Fibroblast of lung (primary cell): ENCODE measurements at regions not wholly inside any gene's neighbourhood (a gene's known extent, or its start where the extent isn't known, plus 50 kb on each side); places are given as distances from the start of the nearest gene placed in this dataset.

Experiments
- EZH2 ChIP-seq: IDR thresholded peaks from 2 replicates; pipeline ENCODE4 v1.5.1; 2012; ENCODE audit warnings: low read length, control low read depth, mild to moderate bottlenecking; ENCODE audit errors: missing control alignments
- TF ChIP-seq, protein P1 (sequence below), 2 donors: IDR thresholded peaks in 1 of 2; conservative IDR thresholded peaks in 1 of 2; 1 replicate in 1 of 2; 2 replicates in 1 of 2; pipeline ENCODE4 v1.5.1; 2011 to 2012; ENCODE audit warnings: low read length in 2 of 2, control low read depth in 1 of 2, inconsistent platforms in 1 of 2, low read depth in 1 of 2, mild to moderate bottlenecking in 1 of 2

DNA sequence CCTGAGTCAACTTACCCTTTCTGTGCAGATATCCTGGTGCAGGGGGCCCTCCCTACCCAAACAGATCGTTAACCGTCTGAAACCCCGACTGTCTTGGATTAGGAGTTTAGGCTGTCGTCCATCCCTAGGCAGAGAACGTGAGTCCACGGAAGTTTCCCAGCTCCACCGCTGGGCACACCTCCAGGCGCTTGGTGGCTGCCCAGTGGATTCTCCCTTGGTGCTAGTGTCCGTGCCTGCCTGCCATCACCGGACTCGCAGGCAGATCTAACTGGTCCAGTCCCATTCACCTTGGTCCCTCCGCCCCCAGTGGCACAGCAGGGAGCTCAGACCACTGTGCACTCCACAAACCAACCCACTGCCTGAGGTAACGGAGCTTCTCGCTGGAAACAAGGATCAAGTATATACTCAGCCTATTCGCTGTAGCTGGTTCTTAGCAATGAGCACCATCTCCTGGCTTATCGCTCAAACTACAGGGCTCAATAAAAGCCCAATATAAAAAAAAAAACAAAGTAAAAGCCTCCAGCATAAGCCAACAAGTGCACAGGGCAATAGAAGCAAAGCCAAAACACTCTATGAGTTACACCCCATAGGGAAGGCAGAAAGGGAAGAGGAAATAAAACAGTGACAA, 79.5 kb upstream of the USP9Y start:
- TF ChIP-seq, protein P1, sequence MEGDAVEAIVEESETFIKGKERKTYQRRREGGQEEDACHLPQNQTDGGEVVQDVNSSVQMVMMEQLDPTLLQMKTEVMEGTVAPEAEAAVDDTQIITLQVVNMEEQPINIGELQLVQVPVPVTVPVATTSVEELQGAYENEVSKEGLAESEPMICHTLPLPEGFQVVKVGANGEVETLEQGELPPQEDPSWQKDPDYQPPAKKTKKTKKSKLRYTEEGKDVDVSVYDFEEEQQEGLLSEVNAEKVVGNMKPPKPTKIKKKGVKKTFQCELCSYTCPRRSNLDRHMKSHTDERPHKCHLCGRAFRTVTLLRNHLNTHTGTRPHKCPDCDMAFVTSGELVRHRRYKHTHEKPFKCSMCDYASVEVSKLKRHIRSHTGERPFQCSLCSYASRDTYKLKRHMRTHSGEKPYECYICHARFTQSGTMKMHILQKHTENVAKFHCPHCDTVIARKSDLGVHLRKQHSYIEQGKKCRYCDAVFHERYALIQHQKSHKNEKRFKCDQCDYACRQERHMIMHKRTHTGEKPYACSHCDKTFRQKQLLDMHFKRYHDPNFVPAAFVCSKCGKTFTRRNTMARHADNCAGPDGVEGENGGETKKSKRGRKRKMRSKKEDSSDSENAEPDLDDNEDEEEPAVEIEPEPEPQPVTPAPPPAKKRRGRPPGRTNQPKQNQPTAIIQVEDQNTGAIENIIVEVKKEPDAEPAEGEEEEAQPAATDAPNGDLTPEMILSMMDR (conservative IDR thresholded peaks at IDR 0.05 in 1 of 2, IDR thresholded peaks at IDR 0.05 in 1 of 2; ENCODE audit: low read depth in 1 of 2, low read length in 2 of 2): peak; percentile 57 to 68
- TF ChIP-seq EZH2: no peak
